KOPT-K1 (cell line): ENCODE measurements at regions not wholly inside any gene's neighbourhood (a gene's known extent, or its start where the extent isn't known, plus 50 kb on each side); places are given as distances from the start of the nearest gene placed in this dataset.
"Not testable (repeated sequence)": the region's sequence is repeated elsewhere in the genome, so short reads cannot be mapped to it uniquely, and the experiment has no call there.

Source experiments
- H3K27ac ChIP-seq: fragments of 200-600 bp; sonication (generic); 2 replicates; pipeline ENCODE4 v1.5.1; 2016; ENCODE audit warnings: antibody characterized with exemption, mild to moderate bottlenecking, low read depth, low read length; ENCODE audit not compliant: poor library complexity, severe bottlenecking
- H3K36me3 ChIP-seq: fragments of 200-600 bp; sonication (generic); 2 replicates; pipeline ENCODE4 v1.5.1; 2017; ENCODE audit warnings: antibody characterized with exemption, mild to moderate bottlenecking, low read length, moderate library complexity; ENCODE audit not compliant: insufficient read depth
- H3K9me3 ChIP-seq: fragments of 200-600 bp; sonication (generic); 2 replicates; pipeline ENCODE4 v1.5.1; 2017; ENCODE audit warnings: antibody characterized with exemption, low read length, mild to moderate bottlenecking; ENCODE audit not compliant: insufficient read depth, poor library complexity, severe bottlenecking

- no peak overlapping the region for H3K27ac ChIP-seq
- H3K9me3 ChIP-seq: peaks cover 14% of the 10 kb centered on the region
- no peaks in the 10 kb centered on the region for H3K36me3 ChIP-seq
These were observed 595.6 kb downstream of the TP53TG3F start for GRCh38 chr16:34054969-34055368.

GRCh38 chr16:34062620-34063253 lies 603.3 kb downstream of the TP53TG3F start:
- peaks cover 46% of the 10 kb centered on the region for H3K9me3 ChIP-seq
- H3K27ac ChIP-seq, H3K36me3 ChIP-seq: not testable (repeated sequence)

- not testable (repeated sequence) for H3K36me3 ChIP-seq, H3K27ac ChIP-seq
- peaks cover 46% of the 10 kb centered on the region for H3K9me3 ChIP-seq
These were observed 604.2 kb downstream of the TP53TG3F start for GRCh38 chr16:34063498-34064157.

GRCh38 chr16:34064602-34065001 lies 605.2 kb downstream of the TP53TG3F start:
- H3K36me3 ChIP-seq, H3K27ac ChIP-seq: not testable (repeated sequence)
- peaks cover 50% of the 10 kb centered on the region for H3K9me3 ChIP-seq

DNA sequence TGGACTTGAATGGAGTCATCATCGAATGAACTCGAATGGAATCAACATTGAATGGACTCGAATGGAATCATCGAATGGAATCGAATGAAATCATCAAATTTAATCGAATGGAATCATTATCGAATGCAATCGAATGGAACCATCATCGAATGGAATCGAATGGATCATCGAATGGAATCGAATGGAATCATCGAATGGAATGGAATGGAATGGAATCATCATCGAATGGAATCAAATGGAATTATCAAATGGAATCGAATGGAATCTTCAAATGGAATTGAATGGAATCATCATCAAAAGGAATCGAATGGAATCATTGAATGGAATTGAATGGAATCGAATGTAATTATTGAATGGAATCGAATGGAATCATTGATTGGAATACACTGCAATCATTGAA lies 610.3 kb downstream of the TP53TG3F start:
- H3K36me3 ChIP-seq, H3K27ac ChIP-seq: not testable (repeated sequence)
- H3K9me3 ChIP-seq: peaks cover 34% of the 10 kb centered on the region

GRCh38 chr16:34078691-34079090 lies 619.3 kb downstream of the TP53TG3F start:
- H3K9me3 ChIP-seq: peaks cover 98% of the 10 kb centered on the region
- no peaks in the 10 kb centered on the region for H3K36me3 ChIP-seq
- no peak overlapping the region for H3K27ac ChIP-seq

DNA sequence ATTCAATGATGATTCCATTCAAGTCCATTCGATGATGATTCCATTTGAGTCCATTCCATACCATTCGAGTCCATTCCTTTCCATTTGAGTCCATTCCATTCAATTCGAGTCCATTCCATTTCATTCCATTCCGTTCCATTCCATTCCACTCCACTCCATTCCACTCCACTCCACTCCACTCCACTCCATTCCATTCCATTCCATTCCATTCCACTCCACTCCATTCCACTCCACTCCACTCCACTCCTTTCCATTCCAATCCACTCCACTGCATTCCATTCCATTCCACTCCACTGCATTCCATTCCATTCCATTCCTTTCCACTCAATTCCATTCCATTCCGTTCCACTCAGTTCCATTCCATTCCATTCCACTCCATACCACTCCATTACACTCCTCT lies 625.6 kb downstream of the TP53TG3F start:
- H3K27ac ChIP-seq, H3K36me3 ChIP-seq: not testable (repeated sequence)
- H3K9me3 ChIP-seq: peaks cover 97% of the 10 kb centered on the region

GRCh38 chr16:34095006-34095405 lies 635.6 kb downstream of the TP53TG3F start:
- H3K27ac ChIP-seq, H3K36me3 ChIP-seq: not testable (repeated sequence)
- H3K9me3 ChIP-seq: peaks cover 86% of the 10 kb centered on the region

- peaks cover 67% of the 10 kb centered on the region for H3K9me3 ChIP-seq
- H3K36me3 ChIP-seq: not testable (repeated sequence)
These were observed 637.5 kb downstream of the TP53TG3F start for GRCh38 chr16:34096911-34097310.

GRCh38 chr16:34097326-34097725 lies 637.9 kb downstream of the TP53TG3F start:
- not testable (repeated sequence) for H3K27ac ChIP-seq, H3K36me3 ChIP-seq
- peaks cover 62% of the 10 kb centered on the region for H3K9me3 ChIP-seq

More at GRCh38 chr16:34096911-34097310, 637.5 kb downstream of the TP53TG3F start:
- not testable (repeated sequence) for H3K27ac ChIP-seq

- H3K27ac ChIP-seq, H3K36me3 ChIP-seq: not testable (repeated sequence)
- H3K9me3 ChIP-seq: peaks cover 58% of the 10 kb centered on the region
These were observed 638.6 kb downstream of the TP53TG3F start for GRCh38 chr16:34098033-34098432.

GRCh38 chr16:34099028-34099427 lies 639.6 kb downstream of the TP53TG3F start:
- peaks cover 52% of the 10 kb centered on the region for H3K9me3 ChIP-seq
- H3K36me3 ChIP-seq, H3K27ac ChIP-seq: not testable (repeated sequence)
